HG03469 (cell line): ENCODE measurements at regions not wholly inside any gene's neighbourhood (a gene's known extent, or its start where the extent isn't known, plus 50 kb on each side); places are given as distances from the start of the nearest gene placed in this dataset.

Source experiments
- ATAC-seq: cut with Tn5 transposase; IDR thresholded peaks from one replicate; pipeline ENCODE4 v1.9.1; 2021; ENCODE audit warnings: mild to moderate bottlenecking, moderate library complexity, moderate number of reproducible peaks; ENCODE audit not compliant: unreplicated experiment

GRCh38 chr3:147046916-147047315, 359.4 kb downstream of the ZIC4 start:
- no peak for ATAC-seq

GRCh38 chr3:147038481-147038880, 367.9 kb downstream of the ZIC4 start:
- ATAC-seq: no peak

GRCh38 chr3:147034359-147034758, 372.0 kb downstream of the ZIC4 start:
- ATAC-seq: no peak

GRCh38 chr3:147030274-147030673, 376.1 kb downstream of the ZIC4 start:
- no peak for ATAC-seq

- ATAC-seq: no peak
Observed at GRCh38 chr3:147015334-147015733, 391.0 kb downstream of the ZIC4 start.

GRCh38 chr3:147008886-147009285, 397.5 kb downstream of the ZIC4 start:
- ATAC-seq: no peak

- ATAC-seq: no peak
Observed at GRCh38 chr3:147008458-147008857, 397.9 kb downstream of the ZIC4 start.

- ATAC-seq: no peak
Observed at GRCh38 chr3:147007736-147008245, 398.6 kb downstream of the ZIC4 start.

- ATAC-seq: no peak
Observed at GRCh38 chr3:147002721-147003120, 397.6 kb upstream of the PLSCR5 start.

GRCh38 chr3:147000274-147000673, 395.1 kb upstream of the PLSCR5 start:
- no peak for ATAC-seq

GRCh38 chr3:146991907-146992306, 386.8 kb upstream of the PLSCR5 start:
- no peak for ATAC-seq

- no peak for ATAC-seq
Observed at GRCh38 chr3:146975476-146975875, 370.3 kb upstream of the PLSCR5 start.

GRCh38 chr3:146975032-146975431, 369.9 kb upstream of the PLSCR5 start:
- ATAC-seq: no peak

- ATAC-seq: no peak
Observed at GRCh38 chr3:146974001-146974400, 368.9 kb upstream of the PLSCR5 start.

- no peak for ATAC-seq
Observed at GRCh38 chr3:146972726-146973125, 367.6 kb upstream of the PLSCR5 start.

GRCh38 chr3:146970236-146970635, 365.1 kb upstream of the PLSCR5 start:
- no peak for ATAC-seq

GRCh38 chr3:146969356-146969755, 364.2 kb upstream of the PLSCR5 start:
- no peak for ATAC-seq

GRCh38 chr3:146968204-146968651, 363.1 kb upstream of the PLSCR5 start:
- no peak for ATAC-seq

- no peak for ATAC-seq
Observed at GRCh38 chr3:146967783-146968182, 362.6 kb upstream of the PLSCR5 start.

- ATAC-seq: no peak
Observed at GRCh38 chr3:146966124-146966523, 361.0 kb upstream of the PLSCR5 start.

- ATAC-seq: no peak
Observed at GRCh38 chr3:146953511-146953981, 348.4 kb upstream of the PLSCR5 start.

GRCh38 chr3:146948985-146949384, 343.8 kb upstream of the PLSCR5 start:
- ATAC-seq: no peak

- ATAC-seq: no peak
Observed at GRCh38 chr3:146948186-146948585, 343.0 kb upstream of the PLSCR5 start.
